HG02623 (cell line): ENCODE measurements at regions not wholly inside any gene's neighbourhood (a gene's known extent, or its start where the extent isn't known, plus 50 kb on each side); places are given as distances from the start of the nearest gene placed in this dataset.

Experiments
- ATAC-seq: cut with Tn5 transposase; IDR thresholded peaks from one replicate; pipeline ENCODE4 v1.9.1; 2021; ENCODE audit warnings: moderate library complexity; ENCODE audit not compliant: unreplicated experiment

- ATAC-seq: no peak
These were observed 138.9 kb downstream of the PTH2R start for GRCh38 chr2:208545403-208546042.

- ATAC-seq: no peak
These were observed 139.5 kb downstream of the PTH2R start for GRCh38 chr2:208546107-208546506.

GRCh38 chr2:208546860-208547650, 140.5 kb downstream of the PTH2R start:
- ATAC-seq: no peak

- no peak for ATAC-seq
These were observed 142.1 kb downstream of the PTH2R start for GRCh38 chr2:208548700-208549099.

- no peak for ATAC-seq
These were observed 143.1 kb downstream of the PTH2R start for GRCh38 chr2:208549546-208550158.

- ATAC-seq: no peak
These were observed 146.4 kb downstream of the PTH2R start for GRCh38 chr2:208552943-208553342.

GRCh38 chr2:208556983-208557484, 150.4 kb downstream of the PTH2R start:
- ATAC-seq: no peak

- ATAC-seq: no peak
These were observed 159.3 kb downstream of the PTH2R start for GRCh38 chr2:208565690-208566416.

GRCh38 chr2:208568203-208568602, 161.6 kb downstream of the PTH2R start:
- no peak for ATAC-seq

- no peak for ATAC-seq
These were observed 163.5 kb downstream of the PTH2R start for GRCh38 chr2:208570066-208570465.

- ATAC-seq: no peak
These were observed 164.5 kb downstream of the PTH2R start for GRCh38 chr2:208570851-208571763.

GRCh38 chr2:208571764-208572131, 165.2 kb downstream of the PTH2R start:
- ATAC-seq: no peak

GRCh38 chr2:208573569-208573968, 167.0 kb downstream of the PTH2R start:
- no peak for ATAC-seq

- ATAC-seq: no peak
These were observed 173.1 kb downstream of the PTH2R start for GRCh38 chr2:208579678-208580077.

GRCh38 chr2:208584378-208584985, 177.9 kb downstream of the PTH2R start:
- no peak for ATAC-seq

- no peak for ATAC-seq
These were observed 179.9 kb downstream of the PTH2R start for GRCh38 chr2:208586516-208586915.

- no peak for ATAC-seq
These were observed 188.2 kb downstream of the PTH2R start for GRCh38 chr2:208594642-208595385.

GRCh38 chr2:208595386-208596275, 189.0 kb downstream of the PTH2R start:
- ATAC-seq: no peak
